SW480 (cell line): ENCODE measurements at regions not wholly inside any gene's neighbourhood (a gene's known extent, or its start where the extent isn't known, plus 50 kb on each side); places are given as distances from the start of the nearest gene placed in this dataset.

Experiments
- DNase-seq: peaks from one replicate; pipeline ENCODE4 v3.0.0-alpha.2; 2016; ENCODE audit warnings: low spot score

- DNase-seq = no peak
Measured at GRCh38 chr3:29050155-29050554, 230.7 kb upstream of the RBMS3 start.

DNA sequence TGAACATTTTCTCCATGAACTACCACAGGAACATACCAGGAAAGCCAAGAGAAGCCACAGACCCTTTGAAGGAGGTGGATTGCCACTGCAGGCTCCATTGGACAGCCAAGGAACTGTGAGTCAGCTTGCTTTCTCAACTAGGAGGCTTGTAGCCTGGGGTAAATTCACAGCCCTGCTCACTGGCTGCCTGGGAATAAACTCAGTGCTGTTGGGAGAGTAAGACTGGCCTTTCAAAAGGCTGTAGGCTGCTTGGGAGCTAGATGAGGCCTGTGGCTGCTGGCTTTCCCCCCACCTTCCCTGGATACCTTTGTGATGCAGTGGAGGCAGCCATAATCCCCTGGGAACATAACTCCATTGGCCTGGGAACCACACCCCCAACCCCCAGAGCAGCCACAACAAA is 223.5 kb upstream of the RBMS3 start:
- DNase-seq = no peak

DNA sequence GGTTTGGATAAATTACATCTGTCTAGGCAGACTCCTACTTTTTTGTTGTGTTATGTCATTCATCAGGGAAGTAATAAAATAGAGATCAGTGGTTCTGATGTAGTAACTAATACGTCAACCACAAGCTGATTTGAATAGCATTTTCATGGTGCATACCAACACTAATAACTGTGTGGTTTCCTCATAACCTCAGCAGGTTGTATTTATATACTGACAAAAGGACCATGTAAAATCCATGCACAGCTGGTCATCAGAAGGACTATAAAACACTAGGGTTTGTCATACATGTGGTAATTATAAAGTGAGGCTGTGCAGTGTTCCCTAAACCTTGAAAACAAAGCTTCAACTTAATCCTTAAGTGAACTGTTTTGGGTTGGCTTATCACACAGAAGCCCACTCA is 216.8 kb upstream of the RBMS3 start:
- DNase-seq = peak; percentile 79

GRCh38 chr3:29065211-29065785 is 215.6 kb upstream of the RBMS3 start:
- peak; percentile 32 for DNase-seq

DNA sequence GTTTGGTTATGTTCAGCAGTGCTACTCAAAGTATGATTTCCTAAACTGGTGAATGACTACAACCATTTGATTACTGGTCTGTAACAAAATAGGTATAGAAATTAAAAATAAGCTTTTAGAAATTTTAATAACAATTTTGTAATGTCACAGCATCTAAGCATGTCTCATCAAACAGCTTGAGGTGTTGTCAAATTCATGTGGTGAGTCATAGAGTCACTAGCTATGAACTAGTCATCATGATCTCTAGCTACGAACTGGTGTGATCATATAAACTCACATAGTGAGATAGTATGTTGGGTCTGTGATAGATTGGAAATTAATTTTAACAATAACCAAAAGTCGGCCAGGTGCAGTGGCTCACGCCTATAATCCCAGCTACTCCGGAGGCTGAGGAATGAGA is 213.9 kb upstream of the RBMS3 start:
- no peak for DNase-seq

DNA sequence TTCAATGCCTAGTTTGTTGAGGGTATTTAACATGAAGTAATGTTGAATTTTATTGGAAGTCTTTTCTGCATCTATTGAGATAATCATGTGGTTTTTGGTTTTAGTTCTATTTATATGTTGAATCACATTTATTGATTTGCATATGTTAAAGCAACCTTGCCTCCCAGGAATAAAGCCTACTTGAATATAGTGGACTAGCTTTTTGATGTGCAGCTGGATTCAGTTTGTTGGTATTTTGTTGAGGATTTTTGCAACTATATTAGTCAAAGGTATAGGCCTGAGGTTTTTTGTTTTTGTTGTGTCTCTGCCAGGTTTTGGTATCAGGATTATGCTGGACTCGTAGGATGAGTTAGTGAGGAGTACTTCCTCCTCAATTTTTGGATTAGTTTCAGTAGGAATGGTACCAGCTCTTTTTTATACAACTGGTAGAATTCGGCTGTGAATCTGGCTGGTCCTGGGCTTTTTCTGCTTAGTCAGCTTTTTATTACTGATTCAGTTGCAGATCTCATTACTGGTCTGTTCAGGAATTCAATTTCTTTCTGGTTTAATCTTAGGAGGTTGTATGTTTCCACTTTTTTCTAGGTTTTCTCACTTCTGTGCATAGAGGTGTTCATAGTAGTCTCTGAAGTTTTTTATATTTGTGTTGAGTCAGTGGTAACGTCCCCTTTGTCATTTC is 209.8 kb upstream of the RBMS3 start:
- DNase-seq = no peak

DNA sequence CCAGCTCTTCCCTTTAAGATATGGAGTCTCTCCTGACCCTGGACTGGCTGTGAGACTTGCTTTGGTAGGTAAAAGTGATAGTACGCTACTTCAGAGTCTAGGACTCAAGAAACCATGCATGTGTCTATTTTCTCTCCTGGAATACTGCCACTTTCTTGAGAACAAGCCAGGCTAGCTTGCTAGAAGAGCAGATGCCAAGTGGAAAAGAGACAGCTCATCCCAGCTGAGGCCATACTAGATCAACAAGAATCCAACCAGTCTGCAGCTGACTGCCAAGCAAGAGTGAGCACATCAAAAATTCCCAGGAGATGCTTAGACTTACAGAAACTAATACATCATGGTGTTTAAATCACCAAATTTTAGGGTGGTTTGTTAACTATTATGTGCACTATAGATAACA is 208.3 kb upstream of the RBMS3 start:
- DNase-seq = no peak

DNA sequence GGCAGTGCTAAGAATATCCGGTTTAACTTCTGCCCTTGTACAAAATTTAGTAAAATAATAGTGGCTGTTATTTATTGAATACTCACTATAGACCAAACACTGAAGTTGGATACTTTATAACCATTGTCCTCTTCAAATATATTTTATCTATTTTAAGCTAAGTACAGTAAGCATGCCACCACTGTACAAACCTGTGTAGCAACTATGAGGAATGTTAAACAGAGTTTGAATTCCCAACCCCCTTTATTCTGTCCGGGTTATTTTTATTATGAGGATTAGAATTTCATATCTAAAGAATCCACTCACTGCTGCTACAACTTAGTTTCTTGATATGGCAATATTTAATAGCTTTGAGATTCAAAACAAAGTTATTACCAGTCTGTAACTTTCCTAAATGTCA is 203.5 kb upstream of the RBMS3 start:
- no peak for DNase-seq

GRCh38 chr3:29079358-29079757 is 201.5 kb upstream of the RBMS3 start:
- no peak for DNase-seq

DNA sequence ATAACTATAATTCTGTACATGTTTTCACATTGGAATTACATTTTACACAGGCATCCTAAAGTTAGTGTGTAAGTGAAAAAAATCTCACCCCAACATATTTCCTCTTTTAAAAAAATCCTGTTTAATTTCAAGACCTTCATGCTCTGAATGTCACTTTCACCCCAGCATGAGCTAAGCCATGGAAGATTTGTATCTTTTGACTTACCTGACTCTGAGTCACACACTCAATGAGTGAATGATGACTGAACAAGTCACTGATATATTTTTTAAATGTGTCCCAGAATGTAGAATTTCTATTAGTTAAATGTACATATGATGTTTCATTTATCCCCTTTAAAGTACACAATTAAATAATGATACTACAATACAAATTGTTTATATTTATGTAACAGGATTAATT is 199.9 kb upstream of the RBMS3 start:
- DNase-seq = no peak

- no peak for DNase-seq
Measured at GRCh38 chr3:29083081-29083480, 197.8 kb upstream of the RBMS3 start.

DNA sequence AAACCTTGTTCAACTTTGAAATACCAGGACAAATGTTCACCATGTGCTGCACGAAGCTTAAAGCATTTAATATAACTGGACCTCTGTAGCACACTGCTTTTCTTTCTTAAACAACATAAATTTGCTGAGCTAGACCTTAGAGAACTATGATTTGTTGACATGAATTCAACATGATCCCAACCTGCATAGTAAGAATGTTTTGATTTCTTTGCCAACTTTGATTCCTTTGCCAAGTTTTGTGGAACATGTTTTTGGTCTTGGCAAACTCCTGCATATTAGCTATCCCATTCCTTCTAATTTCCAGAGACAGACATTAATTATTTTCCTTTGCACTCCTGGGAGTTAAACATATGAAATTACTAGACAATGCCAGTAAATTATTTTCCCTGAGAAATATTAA is 197.2 kb upstream of the RBMS3 start:
- DNase-seq = no peak

DNA sequence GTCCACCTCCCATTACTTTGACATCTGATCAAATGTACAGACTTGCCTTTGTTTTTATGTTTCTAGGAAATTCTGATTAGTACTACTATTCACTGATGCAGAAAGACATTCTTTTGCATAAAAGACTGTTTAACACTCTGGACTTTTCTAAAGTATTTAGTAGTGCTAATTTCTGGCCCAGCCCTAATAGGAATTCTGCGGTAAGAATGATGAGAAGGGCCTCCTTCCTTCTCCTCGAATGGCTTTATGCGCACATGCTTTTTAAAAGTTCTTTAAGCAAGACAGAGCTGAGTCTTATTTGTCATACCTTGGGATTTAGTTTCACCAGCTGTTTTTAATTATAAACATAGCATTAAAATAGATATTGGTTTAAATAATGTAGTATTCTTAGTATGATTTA is 192.3 kb upstream of the RBMS3 start:
- no peak for DNase-seq

- no peak for DNase-seq
Measured at GRCh38 chr3:29090912-29091597, 189.8 kb upstream of the RBMS3 start.

DNA sequence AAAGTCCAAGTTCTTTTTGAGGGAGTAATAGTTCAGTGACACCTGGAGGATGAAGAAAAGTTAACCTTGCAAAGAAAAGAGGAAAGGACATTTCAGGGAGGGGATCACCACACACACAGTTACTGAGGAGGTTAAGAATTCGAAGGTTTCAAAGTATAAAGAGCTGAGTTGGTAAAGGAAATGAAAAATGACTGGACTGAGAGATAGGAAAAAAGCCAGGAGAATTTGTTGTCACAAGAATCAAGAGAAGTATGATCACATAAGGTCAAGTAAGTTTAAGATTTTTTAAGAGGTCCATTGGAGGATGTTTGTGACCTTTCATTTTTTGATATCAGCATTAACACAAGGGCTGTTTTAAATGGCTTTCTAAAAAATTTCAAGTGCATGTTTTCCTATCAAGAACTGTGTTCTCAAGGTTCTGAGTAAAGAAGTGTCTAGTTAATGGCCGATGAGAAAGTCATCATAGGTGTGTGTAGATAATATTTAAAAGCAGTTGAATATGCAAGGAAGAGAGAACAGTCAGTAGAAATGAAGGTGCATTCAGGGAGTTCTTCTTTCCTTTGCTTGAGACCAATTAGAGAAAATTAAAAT is 189.2 kb upstream of the RBMS3 start:
- DNase-seq = no peak

- DNase-seq = no peak
Measured at GRCh38 chr3:29092348-29092747, 188.5 kb upstream of the RBMS3 start.

GRCh38 chr3:29099296-29099695 is 181.6 kb upstream of the RBMS3 start:
- no peak for DNase-seq

GRCh38 chr3:29099775-29100174 is 181.1 kb upstream of the RBMS3 start:
- DNase-seq = no peak

- no peak for DNase-seq
Measured at GRCh38 chr3:29100292-29100691, 180.6 kb upstream of the RBMS3 start.

GRCh38 chr3:29128001-29128400 is 152.9 kb upstream of the RBMS3 start:
- no peak for DNase-seq

- peak; percentile 7 for DNase-seq
Measured at GRCh38 chr3:29137601-29138000, 143.3 kb upstream of the RBMS3 start.

- no peak for DNase-seq
Measured at GRCh38 chr3:29138171-29138570, 142.7 kb upstream of the RBMS3 start.

- DNase-seq = peak; percentile 47
Measured at GRCh38 chr3:29140666-29141065, 140.2 kb upstream of the RBMS3 start.
